ENCODE measurements at regions not wholly inside any gene's neighbourhood (a gene's known extent, or its start where the extent isn't known, plus 50 kb on each side); places are given as distances from the start of the nearest gene placed in this dataset.

DNA sequence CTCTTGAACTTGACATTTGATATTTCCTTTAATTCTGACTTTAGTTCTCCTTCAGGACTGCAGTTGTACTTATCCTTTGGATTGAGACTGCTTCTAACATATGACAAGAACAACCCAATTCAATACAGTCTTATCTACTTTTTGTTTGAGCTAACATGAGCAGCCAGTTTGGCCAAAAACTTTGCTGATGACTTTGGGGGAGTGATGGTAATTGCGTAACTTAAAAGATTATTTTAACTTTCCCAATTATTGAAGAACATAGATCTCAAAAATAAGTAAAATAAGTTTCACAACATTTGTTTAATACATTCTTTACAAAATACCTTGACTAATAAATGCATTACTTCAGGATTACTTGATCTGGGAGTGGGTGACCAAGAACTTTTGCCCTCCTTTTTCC lies 1311.1 kb upstream of the NRXN1 start:
- H3K9ac ChIP-seq (ENCODE audit: control insufficient read depth, insufficient read depth, low read length) = no peak overlapping the region
- H3K27ac ChIP-seq (ENCODE audit: control insufficient read depth, insufficient read depth) = no peak overlapping the region
- FAIRE-seq (no peak), ATAC-seq (no peak), DNase-seq (ENCODE audit: low read depth, low spot score) (no peak)
- intact Hi-C loops (cut with micrococcal nuclease; ENCODE audit: unreplicated experiment) = no loop called here
- H3K9me3 ChIP-seq (replicated peaks; ENCODE audit: control insufficient read depth, insufficient read depth, low read length) = no peaks in the 10 kb centered on the region
- no peaks in the 10 kb centered on the region for H3K36me3 ChIP-seq (ENCODE audit: control insufficient read depth in 2 of 2, insufficient read depth in 2 of 2, low read length in 1 of 2)
- WGBS (ENCODE audit: insufficient coverage, insufficient replicate concordance, low lambda C conversion rate, missing lambda C conversion rate) = 85% methylated on average over 1 of the region's 1 CpG
- H3K4me2 ChIP-seq (ENCODE audit: control insufficient read depth, insufficient read depth) = no peak overlapping the region
- no peaks in the 10 kb centered on the region for H3K4me1 ChIP-seq (ENCODE audit: control insufficient read depth, insufficient read depth, low read length)
- no TSS peak for BruUV-seq (replicated peaks)
- CTCF ChIA-PET = no interaction called here
- POLR2A ChIA-PET = no interaction called here
- no peak overlapping the region for H3K4me3 ChIP-seq
- RAD21 ChIA-PET (ENCODE audit: unreplicated experiment) = no interaction called here
- no peaks in the 10 kb centered on the region for H3K27me3 ChIP-seq (replicated peaks in 1 of 2; ENCODE audit: control insufficient read depth in 2 of 2, insufficient read depth in 2 of 2, low read length in 1 of 2)
- H3K79me2 ChIP-seq (ENCODE audit: control insufficient read depth, insufficient read depth, low read length) = no peaks in the 10 kb centered on the region
- H4K20me1 ChIP-seq (ENCODE audit: control insufficient read depth, insufficient read depth) = no peaks in the 10 kb centered on the region
- no peak overlapping the region for H2AFZ ChIP-seq (ENCODE audit: control insufficient read depth, low read depth, low read length)
- in situ Hi-C loops (cut with MboI) = no loop called here
- TF ChIP-seq RBBP5 (conservative IDR thresholded peaks at IDR 0.05) (no peak), MEF2B (IDR thresholded peaks at IDR 0.05; ENCODE audit: partially characterized antibody, poor library complexity, severe bottlenecking) (no peak)
- TF ChIP-seq, protein P1, sequence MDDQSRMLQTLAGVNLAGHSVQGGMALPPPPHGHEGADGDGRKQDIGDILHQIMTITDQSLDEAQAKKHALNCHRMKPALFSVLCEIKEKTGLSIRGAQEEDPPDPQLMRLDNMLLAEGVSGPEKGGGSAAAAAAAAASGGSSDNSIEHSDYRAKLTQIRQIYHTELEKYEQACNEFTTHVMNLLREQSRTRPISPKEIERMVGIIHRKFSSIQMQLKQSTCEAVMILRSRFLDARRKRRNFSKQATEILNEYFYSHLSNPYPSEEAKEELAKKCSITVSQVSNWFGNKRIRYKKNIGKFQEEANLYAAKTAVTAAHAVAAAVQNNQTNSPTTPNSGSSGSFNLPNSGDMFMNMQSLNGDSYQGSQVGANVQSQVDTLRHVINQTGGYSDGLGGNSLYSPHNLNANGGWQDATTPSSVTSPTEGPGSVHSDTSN (IDR thresholded peaks at IDR 0.05; ENCODE audit: insufficient replicate concordance, low read depth, low read length) = no peak
- TF ChIP-seq, protein P2, sequence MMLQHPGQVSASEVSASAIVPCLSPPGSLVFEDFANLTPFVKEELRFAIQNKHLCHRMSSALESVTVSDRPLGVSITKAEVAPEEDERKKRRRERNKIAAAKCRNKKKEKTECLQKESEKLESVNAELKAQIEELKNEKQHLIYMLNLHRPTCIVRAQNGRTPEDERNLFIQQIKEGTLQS (IDR thresholded peaks at IDR 0.05; ENCODE audit: borderline replicate concordance, extremely low read depth, low read depth, low read length) = no peak
- SMC1A ChIA-PET (ENCODE audit: uncharacterized antibody, unreplicated experiment) = interaction anchor here (0.9 to 2.5 kb wide), 3 partner anchors 10 to 12 kb away, joined by 3 to 5 read pairs (median 3); no protein-coding TSS in a partner anchor

DNA sequence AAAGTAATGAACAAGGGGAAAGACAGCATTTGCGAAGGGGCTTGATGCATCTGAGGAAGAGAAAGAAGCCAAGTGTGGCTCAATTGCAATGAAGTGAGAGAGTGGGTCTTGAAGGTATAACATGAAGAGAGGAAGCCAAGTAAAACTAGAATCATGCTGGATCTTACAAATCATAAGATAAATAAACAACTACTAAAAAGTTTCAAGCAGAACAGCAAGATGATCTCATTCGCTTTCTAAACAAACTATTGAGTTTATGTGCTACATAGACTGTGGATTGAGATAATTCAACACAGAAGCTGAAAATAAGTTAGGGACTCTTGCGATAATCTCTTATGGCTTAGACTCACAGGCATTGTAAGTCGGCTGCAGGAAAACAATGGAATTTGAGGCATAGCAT lies 1310.5 kb upstream of the NRXN1 start:
- no TSS peak for BruUV-seq (replicated peaks)
- POLR2A ChIA-PET = no interaction called here

More for the DNA sequence above, 1310.5 kb upstream of the NRXN1 start:
- Histone ChIP-seq H4K20me1 (ENCODE audit: control insufficient read depth, insufficient read depth) (no peaks in the 10 kb centered on the region), H3K27me3 (replicated peaks in 1 of 2; ENCODE audit: control insufficient read depth in 2 of 2, insufficient read depth in 2 of 2, low read length in 1 of 2) (no peaks in the 10 kb centered on the region), H3K27ac (ENCODE audit: control insufficient read depth, insufficient read depth) (no peak overlapping the region), H3K4me3 (no peak overlapping the region), H2AFZ (ENCODE audit: control insufficient read depth, low read depth, low read length) (no peak overlapping the region), H3K9me3 (replicated peaks; ENCODE audit: control insufficient read depth, insufficient read depth, low read length) (no peaks in the 10 kb centered on the region), H3K4me1 (ENCODE audit: control insufficient read depth, insufficient read depth, low read length) (no peaks in the 10 kb centered on the region), H3K4me2 (ENCODE audit: control insufficient read depth, insufficient read depth) (no peak overlapping the region), H3K79me2 (ENCODE audit: control insufficient read depth, insufficient read depth, low read length) (no peaks in the 10 kb centered on the region), H3K36me3 (ENCODE audit: control insufficient read depth in 2 of 2, insufficient read depth in 2 of 2, low read length in 1 of 2) (no peaks in the 10 kb centered on the region), H3K9ac (ENCODE audit: control insufficient read depth, insufficient read depth, low read length) (no peak overlapping the region)
- intact Hi-C loops (cut with micrococcal nuclease; ENCODE audit: unreplicated experiment) (no loop called here), in situ Hi-C loops (cut with MboI) (no loop called here)
- 43% methylated on average over 4 of the region's 4 CpGs for WGBS (ENCODE audit: insufficient coverage, insufficient replicate concordance, low lambda C conversion rate, missing lambda C conversion rate)
- ATAC-seq (no peak), FAIRE-seq (no peak), DNase-seq (ENCODE audit: low read depth, low spot score) (no peak)
- RAD21 ChIA-PET (ENCODE audit: unreplicated experiment) = no interaction called here
- SMC1A ChIA-PET (ENCODE audit: uncharacterized antibody, unreplicated experiment) = interaction anchor here (1.2 to 2.5 kb wide), 2 partner anchors 11 to 12 kb away, joined by 3 to 5 read pairs; no protein-coding TSS in a partner anchor
- TF ChIP-seq KLF5 (IDR thresholded peaks at IDR 0.05; ENCODE audit: partially characterized antibody) = no peak
- CTCF ChIA-PET = no interaction called here
